GM19043 (cell line): ENCODE measurements at regions not wholly inside any gene's neighbourhood (a gene's known extent, or its start where the extent isn't known, plus 50 kb on each side); places are given as distances from the start of the nearest gene placed in this dataset.
"Not testable (repeated sequence)": the region's sequence is repeated elsewhere in the genome, so short reads cannot be mapped to it uniquely, and the experiment has no call there.

Experiments used
- ATAC-seq: cut with Tn5 transposase; IDR thresholded peaks from one replicate; pipeline ENCODE4 v1.9.1; 2021; ENCODE audit warnings: low read depth; ENCODE audit not compliant: unreplicated experiment

DNA sequence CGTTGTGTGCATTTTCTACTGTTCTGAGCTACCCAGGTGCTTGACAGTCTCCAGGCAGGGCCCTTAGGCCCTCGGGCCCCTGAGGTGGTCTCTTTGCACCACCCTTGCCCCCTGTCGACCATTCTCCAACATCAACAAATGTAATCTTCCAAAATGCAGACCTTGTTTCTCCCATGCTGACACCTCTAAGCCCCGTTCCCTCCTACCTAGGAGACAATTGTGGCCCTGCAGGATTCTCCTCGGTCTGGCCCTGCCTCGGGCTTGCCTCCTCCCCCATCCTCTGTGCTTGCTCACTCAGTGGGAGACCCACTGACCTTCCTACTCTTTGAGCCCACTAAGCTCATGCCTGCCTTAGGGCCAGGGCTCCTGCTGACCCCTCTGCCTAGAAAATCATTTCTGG lies 104.2 kb upstream of the TARDBP start:
- ATAC-seq: no peak

DNA sequence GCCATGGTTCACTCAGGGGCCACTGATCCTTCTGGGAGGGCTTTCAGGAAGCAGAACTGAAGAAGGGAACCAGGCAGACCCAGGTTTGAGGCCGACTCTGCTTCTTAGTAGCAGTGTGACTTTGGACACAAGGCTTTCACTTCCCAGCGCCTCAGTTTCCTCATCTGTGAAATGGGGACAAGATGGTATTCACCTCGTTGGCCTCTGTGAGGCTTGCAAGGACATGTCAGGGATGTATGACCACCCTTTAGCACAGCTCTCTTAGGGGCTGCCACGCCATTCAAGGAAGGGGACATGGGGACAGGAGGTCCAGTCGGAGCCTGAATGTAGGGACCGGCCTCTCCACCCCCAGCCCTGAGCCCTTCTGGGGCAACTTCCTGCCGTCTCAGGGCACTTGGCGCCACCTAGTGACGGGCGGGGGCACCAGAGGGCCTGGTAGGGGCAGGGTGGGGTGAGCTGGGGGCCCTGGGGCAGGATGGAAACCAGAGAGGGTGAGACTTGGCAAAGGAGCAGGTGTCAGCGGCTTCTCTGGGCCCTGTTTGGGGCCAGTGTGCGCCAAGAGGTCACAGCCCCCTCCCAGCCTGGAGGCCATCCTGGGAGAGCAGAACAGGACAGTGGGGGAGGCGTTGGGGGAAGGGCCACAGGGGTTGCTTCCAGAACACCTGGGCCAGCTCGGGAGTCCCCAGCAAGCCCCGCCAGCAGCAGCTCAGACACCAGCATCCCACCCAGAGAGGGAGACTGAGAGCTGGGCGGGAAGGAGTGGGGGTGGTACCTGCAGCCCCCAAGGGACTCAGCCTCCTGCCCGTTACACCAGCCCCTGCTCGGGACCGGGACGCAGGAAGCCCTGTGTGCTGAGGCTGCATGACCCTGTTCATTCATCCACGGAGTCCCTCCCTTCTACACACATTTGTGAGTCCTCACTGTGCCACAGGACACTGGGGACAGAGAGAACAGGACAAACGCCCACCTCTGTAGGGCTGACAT lies 102.5 kb upstream of the TARDBP start:
- no peak for ATAC-seq

DNA sequence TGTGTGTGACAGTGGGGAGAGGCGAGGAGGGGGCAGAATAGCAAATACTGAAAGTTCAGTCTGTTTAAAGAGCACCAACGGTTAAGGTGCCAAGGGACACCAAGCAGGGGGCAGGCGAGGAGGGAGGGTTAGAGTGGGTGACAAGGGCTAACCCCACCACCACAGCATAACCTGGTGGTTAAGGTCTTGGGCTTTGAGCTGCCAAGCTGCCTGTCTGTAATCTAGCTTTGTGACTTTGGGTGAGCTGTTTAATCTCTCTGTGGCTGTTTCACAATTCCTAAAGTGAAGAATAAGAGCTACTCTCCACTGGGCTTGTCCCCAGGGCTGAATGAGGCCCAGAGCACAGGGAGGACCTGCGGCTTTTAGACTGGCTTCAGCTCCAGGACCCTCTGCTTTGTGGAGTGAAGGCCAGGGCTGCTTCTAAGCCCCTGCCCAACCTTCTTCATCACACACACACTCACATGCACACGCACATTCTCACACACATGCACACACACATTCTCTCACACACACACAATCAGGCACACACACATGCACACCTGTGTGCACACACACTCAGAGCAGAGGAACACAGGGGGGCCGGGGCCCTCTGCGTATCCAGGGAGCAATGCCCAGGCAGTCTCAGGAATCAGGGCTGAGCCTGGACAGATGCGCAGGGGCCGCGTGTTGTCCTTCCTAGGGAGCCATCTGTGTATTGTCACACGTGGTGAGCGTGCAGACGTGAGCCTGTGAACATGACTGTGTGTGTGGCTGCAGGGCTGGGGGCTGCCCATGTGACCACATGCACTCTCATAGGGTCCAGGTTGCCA lies 101.6 kb upstream of the TARDBP start:
- ATAC-seq: no peak

DNA sequence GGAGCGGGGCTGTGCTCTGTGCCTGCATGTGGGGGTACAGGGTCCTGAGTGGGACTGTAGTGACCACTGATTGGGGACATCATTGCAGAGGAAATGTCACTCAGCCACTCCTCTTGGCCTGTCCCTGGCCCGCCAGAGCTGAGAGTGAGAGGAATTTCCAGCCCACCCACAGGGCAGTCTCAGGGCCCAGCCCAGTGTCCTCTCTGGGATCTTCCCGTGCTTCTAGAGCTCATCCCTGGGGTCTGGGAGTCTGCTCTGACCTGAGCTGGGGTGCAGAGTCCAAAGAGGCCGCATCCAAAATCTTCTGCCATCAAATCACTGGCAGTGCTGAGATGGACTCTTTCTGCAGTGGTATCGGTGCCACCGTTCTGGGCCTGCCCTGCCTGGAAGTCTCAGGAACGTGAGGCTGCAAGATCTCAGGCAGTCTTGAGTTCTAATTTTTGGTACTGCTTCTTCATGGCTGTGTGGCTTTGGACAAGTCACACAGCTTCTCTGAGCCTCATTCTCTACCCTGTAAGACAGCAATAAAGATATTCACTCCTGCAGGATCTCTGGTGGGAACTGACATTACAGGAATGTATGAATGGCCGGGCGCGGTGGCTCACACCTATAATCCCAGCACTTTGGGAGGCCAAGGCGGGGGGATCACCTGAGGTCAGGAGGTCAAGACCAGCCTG lies 100.8 kb upstream of the TARDBP start:
- ATAC-seq: no peak

DNA sequence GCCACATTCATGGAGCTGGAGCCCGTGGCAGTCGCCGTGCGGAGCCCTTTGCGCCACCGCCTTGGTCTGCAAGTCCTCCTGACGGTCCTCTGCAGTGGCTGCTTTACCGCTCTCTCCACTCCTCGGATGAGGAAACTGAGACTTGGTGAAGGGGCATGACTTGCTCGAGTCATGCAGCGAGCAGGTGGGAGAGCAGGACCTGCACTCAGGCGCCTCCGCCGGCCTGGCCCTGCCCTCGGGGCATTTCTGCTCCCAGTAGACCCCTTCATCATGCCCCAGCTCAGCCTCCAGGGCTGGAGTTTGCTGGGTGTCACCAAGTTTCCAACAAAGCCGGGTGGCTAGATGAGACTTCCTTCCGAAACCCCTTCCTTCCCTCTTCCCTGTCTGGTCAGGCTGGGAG lies 100.0 kb upstream of the TARDBP start:
- ATAC-seq: no peak

DNA sequence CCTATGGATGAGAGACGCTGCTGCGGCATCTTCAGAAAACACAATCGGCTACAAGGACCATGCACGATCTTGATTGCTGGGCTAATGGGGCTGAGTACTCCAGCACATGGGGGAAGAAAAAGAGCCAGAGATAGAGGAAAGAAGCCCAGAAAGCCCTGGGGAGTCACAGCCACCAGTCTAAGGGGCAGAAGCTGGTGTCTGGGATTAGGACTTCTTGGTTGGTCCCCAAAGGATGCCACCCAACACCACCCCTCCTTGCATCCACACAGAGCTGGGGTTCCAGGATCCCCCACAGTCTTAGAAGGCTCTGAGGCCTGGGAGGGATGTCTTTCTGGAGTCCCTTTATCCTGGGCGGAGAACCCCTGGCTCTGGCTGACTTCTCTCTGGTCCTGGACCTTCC lies 98.4 kb upstream of the TARDBP start:
- ATAC-seq: no peak

DNA sequence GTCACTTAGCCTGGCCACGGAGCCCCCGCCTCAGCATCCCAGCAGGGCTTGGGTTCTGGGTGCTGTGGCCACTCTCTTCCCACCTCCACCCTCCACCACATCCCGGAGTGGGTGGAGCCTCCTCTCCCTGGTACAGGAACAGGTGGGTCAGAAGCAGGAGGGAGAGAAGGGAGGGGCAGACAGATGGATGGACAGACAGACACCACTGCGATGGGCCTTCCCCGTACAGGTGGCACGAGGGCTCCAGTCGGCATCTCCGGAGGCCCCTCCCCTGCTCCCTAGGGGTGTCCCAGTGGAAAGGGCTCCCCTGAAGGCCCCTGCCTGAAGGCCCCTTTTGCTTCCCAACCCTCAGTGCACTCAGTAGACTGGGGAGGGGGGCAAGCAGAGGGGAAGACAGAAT lies 96.9 kb upstream of the TARDBP start:
- ATAC-seq: no peak

DNA sequence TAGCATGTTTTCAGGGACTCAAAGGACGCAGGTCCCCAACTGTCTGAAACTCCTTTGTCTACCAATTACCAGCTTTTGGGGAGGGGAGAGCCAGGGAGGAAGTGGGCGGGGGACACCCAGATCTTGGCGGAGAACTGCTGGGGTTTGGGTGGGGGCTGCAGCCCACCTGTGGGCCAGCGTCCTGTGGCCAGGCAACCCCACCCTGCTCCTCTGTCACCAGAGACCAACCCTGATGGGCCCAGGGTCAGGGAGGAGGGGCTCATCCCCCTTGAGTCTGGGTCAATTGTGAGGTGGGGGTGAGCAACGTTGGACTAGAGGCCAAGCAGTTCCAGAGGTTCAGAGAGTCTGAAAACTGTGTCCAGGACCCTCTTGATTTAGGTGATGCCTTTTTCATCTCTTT lies 96.1 kb upstream of the TARDBP start:
- no peak for ATAC-seq

DNA sequence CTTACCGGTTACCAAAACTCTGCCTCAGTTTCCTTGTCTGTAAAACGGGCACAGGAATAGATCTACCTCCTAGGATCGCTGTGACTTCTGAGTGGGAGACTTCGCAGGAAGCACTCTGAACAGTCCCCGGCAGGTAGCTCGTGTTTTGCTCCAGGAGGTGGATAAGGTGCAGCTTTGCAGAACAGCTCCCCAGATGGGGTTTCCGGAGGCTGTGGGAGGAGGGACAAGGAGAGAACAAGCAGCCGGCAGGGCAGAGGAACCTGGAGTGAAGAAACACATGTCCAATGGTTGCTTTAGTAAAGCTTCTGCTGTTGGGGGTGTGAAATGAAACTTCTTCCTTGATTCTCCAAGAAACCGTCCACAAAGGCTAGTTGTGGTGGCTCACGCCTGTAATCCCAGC lies 95.5 kb upstream of the TARDBP start:
- ATAC-seq: no peak

DNA sequence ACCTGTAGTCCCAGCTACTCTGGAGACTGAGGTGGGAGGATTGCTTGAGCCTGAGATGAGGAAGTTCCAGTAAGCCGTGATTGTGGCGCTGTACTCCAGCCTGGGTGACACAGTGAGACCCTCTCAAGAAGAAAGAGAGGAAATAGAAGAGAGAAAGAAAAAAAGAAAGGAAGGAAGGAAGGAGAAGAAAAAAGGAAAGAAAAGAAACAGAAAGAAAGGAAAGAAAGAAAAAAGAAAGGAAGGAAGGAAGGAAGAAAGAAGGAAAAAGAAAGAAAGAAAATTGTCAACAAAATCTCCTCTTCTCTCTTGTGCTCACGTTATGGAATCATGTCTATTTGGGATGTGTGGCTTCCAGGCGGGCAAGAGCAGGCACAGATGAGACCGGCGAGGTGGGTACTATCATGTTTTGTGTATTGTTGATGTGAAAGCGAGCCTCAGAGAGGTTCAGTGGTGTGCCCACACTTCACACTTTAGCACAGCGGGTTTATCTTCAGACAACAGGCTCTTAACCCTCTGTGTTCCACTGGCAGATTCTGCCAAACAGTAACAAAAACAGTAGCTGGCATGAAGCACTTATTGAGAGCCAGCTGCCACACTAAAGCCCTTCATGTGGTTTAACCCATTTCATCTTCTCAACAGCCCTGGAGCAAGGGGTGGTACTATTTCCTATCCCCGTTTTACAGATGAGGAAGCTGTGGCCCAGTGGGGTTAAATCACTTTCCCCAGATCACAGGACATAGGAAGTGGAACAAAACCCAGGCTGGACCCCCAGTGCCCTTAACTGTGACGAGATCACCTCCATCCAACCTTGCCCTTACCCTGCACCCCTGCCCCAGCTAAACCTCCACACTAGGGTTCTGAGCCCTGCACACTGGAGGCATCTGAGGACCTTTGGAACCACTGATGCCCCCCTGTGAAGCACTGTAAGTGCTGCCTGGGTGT lies 94.7 kb upstream of the TARDBP start:
- ATAC-seq: no peak

DNA sequence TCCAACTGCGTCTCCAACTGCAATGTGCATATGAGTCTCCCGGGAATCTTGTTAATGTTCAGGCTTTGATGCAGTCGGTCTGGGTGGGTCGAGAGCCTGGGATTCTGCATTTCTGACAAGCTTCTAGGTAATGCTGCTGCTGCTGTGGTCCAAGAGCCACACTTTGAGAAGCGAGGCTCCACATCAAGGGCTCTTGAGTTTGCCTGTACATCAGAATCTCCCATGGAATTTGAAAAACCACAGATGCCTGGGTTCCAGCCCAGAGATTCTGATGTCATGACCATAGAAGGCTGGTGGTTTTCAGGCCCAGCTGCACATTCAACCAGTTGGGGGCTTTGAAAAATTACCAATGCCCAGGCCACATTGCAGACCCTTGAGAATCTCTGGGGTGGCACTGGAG lies 93.9 kb upstream of the TARDBP start:
- ATAC-seq: no peak

DNA sequence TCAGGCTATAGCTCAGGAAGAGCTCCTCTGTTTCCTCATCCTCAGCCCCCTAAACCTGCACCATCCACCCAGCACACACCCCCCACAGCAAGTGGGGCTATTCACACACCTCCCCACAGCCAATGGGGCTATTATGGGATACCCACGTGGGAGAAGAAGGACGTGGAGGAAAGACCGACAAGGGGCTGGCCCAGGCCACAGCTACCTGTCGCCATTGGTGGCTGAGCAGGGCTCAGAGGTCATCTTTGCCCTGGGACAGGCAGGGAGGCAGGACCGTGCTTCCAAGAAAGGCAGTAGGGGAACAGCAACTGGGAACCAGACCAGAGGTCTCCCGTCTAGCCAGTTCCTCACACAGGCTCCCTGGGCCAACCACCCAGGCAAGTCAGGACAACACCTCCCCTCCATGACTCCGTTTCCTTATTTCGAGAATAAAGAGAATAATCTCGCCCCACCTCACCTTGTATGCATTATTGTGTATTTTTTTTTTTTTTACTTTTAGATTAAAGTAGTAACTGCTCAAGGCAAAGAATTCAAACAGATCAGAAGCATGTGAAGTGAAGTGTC lies 92.3 kb upstream of the TARDBP start:
- ATAC-seq: no peak

DNA sequence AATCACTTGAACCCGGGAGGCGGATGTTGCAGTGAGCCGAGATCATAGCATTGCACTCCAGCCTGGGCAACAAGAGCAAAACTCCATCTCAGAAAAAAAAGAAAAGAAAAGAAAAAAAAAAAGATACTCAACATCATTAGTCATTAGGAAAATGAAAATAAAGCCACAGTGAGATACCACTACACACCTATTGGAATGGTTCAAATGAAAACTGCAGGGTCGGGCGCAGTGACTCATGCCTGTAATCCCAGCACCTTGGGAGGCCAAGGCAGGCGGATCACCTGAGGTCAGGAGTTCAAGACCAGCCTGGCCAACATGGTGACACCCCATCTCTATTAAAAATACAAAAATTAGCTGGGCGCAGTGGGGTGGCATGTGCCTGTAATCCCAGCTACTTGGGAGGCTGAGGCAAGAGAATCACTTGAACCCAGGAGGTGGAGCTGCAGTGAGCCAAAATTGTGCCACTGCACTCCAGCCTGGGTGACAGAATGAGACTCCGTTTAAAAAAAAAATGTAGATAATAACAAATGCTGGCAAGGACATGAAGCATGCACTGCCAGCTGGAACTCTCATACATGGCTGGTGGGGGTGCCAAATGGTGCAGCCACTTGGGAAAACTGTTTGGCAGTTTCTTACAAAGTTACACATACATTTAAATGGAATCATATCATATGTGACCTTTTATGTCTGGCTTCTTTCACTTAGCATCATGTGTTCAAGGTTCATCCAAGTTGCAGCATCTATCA lies 90.0 kb upstream of the TARDBP start:
- ATAC-seq: not testable (repeated sequence)

DNA sequence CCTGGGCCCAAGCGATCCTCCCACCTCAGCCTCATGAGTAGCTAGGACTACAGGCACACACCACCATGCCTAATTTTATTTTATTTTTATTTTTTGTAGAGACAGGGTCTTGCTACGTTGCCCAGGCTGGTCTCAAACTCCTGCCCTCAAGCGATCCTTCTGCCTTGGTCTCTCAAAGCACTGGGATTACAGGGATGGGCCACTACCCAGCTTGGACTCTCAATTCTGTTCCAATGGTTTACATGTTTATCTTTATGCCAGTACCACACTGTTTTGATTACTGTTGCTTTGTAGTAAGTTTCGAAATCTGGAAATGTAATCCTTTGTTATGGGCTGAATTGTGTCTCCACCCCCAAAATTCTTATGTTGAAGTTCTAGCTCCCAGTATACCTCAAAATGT lies 88.4 kb upstream of the TARDBP start:
- no peak for ATAC-seq

DNA sequence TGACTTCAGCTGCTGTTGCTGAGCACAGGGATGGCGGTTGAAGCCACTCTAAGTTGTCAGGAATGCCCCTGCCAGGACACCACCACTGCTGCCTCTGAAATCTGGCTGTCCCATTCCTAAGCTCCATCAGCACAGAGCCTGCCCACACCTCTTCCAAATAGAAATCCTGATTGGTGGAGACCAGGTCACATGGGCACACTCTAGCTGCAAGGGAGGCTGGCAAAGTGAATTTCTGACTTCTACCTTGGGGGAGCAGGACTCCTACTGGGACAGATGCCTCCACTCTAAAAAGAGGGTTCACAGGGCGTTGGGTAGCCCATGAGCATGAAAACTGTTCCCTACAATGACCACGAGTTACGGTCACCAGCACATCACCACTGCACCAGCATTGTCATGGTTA lies 83.8 kb upstream of the TARDBP start:
- no peak for ATAC-seq

DNA sequence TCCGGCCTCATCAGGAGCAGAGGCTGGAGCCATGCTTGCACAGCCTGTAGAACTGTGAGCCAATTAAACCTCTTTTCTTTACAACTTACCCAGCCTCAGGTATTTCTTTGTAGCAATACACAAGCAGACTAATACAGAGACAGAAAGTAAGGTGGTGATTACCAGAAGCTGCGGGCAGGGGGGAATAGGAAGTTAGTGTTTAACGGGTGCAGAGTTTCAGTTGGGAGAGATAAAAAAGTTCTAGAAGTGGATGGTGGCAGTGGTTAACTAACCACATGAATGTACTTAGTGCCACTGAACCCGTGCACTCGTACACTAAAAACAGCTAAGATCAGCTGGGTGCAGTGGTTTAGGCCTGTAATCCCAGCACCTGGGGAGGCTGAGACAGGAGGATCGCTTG lies 80.4 kb upstream of the TARDBP start:
- ATAC-seq: no peak

DNA sequence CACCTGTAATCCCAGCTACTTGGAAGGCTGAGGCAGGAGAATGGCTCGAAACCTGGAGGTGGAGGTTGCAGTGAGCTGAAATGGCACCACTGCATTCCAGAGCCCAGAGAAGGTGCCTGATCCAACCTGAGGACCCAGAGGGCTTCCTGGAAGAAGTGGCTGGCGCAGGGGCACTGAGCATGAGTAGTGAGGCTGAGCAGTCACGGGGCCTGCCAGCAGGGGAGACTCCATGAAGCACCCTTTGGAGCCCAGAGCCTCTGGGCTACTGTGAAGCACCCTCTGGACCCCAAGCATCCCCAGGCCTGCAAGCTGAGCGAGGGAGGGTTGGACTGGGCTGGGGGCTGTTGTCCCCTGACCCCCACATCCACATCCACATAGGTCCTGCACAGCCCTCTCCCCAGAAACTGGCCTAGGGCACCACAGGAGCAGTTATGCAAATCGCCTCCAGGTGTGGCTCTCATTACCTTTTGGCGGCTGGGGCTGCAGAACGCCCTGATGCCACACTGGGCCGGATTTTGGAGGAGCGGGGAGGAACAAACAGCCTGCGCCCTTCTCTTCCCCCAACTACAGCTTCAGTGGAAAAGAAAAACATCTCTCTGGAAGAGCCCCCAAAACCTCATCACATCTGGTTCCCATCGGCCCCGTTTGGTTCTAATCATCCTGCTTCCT lies 78.2 kb upstream of the TARDBP start:
- no peak for ATAC-seq

DNA sequence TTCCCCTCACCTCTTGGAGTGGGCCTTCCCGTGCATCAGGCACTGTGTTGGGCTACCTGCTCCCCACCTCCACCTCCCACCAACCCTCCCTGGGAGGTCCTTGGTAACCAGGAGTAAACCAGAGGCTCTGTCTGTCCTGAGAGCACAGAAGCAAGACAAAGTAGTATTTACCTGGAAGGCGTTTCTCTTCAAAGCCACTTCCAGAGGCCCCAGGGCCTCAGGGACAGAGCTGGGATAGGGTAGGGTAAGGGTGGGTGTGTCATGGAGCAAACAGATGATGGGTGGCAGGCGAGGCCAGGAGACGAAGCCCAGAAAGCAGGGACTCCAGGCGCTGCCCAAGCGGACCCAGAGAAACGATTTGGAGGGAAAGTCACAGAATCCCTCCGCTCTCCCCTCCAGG lies 77.2 kb upstream of the TARDBP start:
- ATAC-seq: no peak

DNA sequence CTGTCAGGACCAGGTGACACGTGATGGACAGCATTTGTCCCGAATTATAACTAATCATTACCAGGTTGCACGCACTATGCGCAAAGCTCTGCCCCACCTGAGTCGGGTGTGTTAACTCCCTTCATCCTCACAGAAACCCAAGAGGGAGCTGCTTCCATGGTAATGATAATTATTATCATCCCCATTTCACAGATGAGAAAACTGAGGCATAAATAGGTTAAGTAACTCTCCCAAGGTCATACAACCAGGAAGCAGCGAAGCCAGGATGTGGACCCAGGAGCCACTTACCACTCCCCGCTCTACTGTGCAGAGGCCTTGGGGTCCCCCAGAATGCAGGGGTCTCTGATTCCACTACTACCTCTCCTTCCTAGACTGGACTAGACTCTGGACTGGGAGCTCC lies 76.7 kb upstream of the TARDBP start:
- no peak for ATAC-seq
